CD8-positive, alpha-beta memory T cell (primary cell): ENCODE measurements at regions not wholly inside any gene's neighbourhood (a gene's known extent, or its start where the extent isn't known, plus 50 kb on each side); places are given as distances from the start of the nearest gene placed in this dataset.

Experiments used
- CTCF ChIA-PET: fragments of 350-600 bp; sonication (Branson Sonifier 250); formaldehyde crosslinking; loops from one replicate; lab custom pipeline; 2021; ENCODE audit warnings: antibody characterized with exemption; lab: Charles Lee
- POLR2A ChIA-PET: fragments of 350-600 bp; sonication (Branson Sonifier 250); formaldehyde crosslinking; loops from one replicate; lab custom pipeline; 2021; ENCODE audit warnings: antibody characterized with exemption; lab: Charles Lee
- DNase-seq, 5 donors: peaks; one replicate each; pipeline versions ENCODE4 v3.0.0 to v3.0.0-alpha.2; 2020 to 2022; ENCODE audit warnings: mixed read lengths in 1 of 5
- H3K27ac ChIP-seq: one replicate; pipeline ENCODE4 v1.7.0; 2013; ENCODE audit warnings: low read depth, mild to moderate bottlenecking, low read length, moderate library complexity
- H3K27me3 ChIP-seq: 2 replicates; pipeline ENCODE4 v1.7.0; 2013; ENCODE audit warnings: low read length, mild to moderate bottlenecking; ENCODE audit not compliant: insufficient read depth, poor library complexity, severe bottlenecking
- H3K36me3 ChIP-seq: 2 replicates; pipeline ENCODE4 v1.7.0; 2013; ENCODE audit warnings: mild to moderate bottlenecking, low read length, moderate library complexity; ENCODE audit not compliant: insufficient read depth
- H3K4me1 ChIP-seq: 2 replicates; pipeline ENCODE4 v1.7.0; 2013; ENCODE audit warnings: mild to moderate bottlenecking, low read length, moderate library complexity; ENCODE audit not compliant: insufficient read depth
- H3K4me3 ChIP-seq: 2 replicates; pipeline ENCODE4 v1.7.0; 2013; ENCODE audit warnings: mild to moderate bottlenecking, low read length
- H3K9me3 ChIP-seq: 2 replicates; pipeline ENCODE4 v1.7.0; 2013; ENCODE audit warnings: mild to moderate bottlenecking, low read length
- H3K27ac Mint-ChIP-seq, 8 donors: one replicate each; pipeline ENCODE4 v1.8.0; 2020 to 2021; ENCODE audit warnings: mixed read lengths in 8 of 8, mild to moderate bottlenecking in 6 of 8, inconsistent platforms in 3 of 8, moderate library complexity in 3 of 8
- H3K27me3 Mint-ChIP-seq, 2 donors: one replicate each; pipeline ENCODE4 v1.8.0; 2020 to 2021; ENCODE audit warnings: mixed read lengths in 2 of 2, mild to moderate bottlenecking in 1 of 2, moderate library complexity in 1 of 2
- H3K36me3 Mint-ChIP-seq, 3 donors: one replicate each; pipeline ENCODE4 v1.8.0; 2020 to 2021; ENCODE audit warnings: mixed read lengths in 3 of 3, inconsistent platforms in 1 of 3, mild to moderate bottlenecking in 1 of 3
- H3K4me1 Mint-ChIP-seq, 3 donors: one replicate each; pipeline ENCODE4 v1.8.0; 2020 to 2021; ENCODE audit warnings: mixed read lengths in 3 of 3, inconsistent platforms in 1 of 3, mild to moderate bottlenecking in 1 of 3
- H3K4me3 Mint-ChIP-seq, 7 donors: one replicate each; pipeline ENCODE4 v1.8.0; 2020 to 2021; ENCODE audit warnings: mixed read lengths in 7 of 7, mild to moderate bottlenecking in 6 of 7, moderate library complexity in 4 of 7, inconsistent platforms in 2 of 7
- H3K9me3 Mint-ChIP-seq, 5 donors: one replicate each; pipeline ENCODE4 v1.8.0; 2020 to 2022; ENCODE audit warnings: mixed read lengths in 5 of 5, mild to moderate bottlenecking in 3 of 5, moderate library complexity in 2 of 5, inconsistent platforms in 1 of 5

DNA sequence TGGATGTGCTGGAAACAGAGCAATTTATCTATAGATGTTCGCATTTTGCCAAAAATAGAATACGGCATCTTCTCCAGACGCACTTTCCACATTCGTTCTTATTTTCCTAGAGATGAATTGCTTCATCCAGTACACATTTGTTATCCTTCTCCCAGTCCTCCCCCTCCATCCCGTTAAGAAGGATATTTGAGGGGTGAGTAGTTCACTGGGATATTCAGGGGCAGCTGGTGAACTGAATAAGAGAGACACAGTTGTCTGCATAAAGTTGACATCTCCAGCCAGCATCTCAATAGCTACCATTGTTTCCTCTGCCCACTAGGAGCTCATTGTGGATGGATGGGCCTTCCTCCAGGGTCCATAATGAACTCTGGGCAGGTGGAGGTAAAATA, 456.8 kb upstream of the NRP1 start:
- H3K4me3 Mint-ChIP-seq = no peak overlapping the region
- H3K36me3 Mint-ChIP-seq = no peaks in the 10 kb centered on the region
- H3K9me3 ChIP-seq = no peaks in the 10 kb centered on the region
- no peak overlapping the region for H3K27ac ChIP-seq
- no peak for DNase-seq
- no peaks in the 10 kb centered on the region for H3K36me3 ChIP-seq
- no peaks in the 10 kb centered on the region for H3K27me3 Mint-ChIP-seq
- no peaks in the 10 kb centered on the region for H3K4me1 ChIP-seq
- CTCF ChIA-PET = no interaction called here
- H3K27ac Mint-ChIP-seq = no peak overlapping the region
- H3K9me3 Mint-ChIP-seq = no peaks in the 10 kb centered on the region
- no peaks in the 10 kb centered on the region for H3K27me3 ChIP-seq
- POLR2A ChIA-PET = no interaction called here
- no peaks in the 10 kb centered on the region for H3K4me1 Mint-ChIP-seq
- H3K4me3 ChIP-seq = no peak overlapping the region

DNA sequence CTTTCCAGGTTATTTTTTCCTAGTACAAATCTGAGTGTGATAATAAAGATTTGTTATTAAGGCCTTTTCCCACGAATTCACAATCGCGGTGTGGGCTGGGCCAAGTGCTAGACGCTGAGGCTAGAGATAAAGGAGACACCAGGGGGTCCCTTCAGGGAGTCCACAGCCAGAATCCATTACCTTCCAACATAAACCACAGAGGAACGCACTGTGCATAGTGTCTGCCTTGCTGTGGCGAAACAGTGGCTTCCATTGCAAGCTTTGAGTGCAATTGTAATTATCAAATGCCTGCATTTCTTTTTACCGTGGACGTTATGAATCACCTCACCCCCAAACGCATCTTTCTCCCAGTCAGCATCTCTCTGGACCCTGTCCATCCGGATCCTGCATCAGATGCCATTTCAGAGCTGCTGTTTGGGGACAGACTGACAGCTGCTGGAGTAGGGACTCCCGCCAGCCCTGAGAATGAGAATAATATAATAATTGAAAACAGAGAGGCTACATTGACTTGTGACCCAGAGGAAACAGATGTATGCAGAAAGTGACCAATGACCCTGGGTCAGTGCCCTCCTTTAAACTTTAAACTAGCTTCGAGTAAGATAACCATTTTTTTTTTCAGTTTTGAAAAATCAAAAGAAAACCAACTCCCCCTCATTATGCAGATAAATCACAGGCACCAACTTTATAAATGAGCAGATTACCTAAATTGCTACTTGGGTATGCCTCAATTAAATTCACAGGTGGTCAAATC, 456.2 kb upstream of the NRP1 start:
- Histone ChIP-seq H3K27ac (no peak overlapping the region), H3K4me1 (no peaks in the 10 kb centered on the region), H3K36me3 (no peaks in the 10 kb centered on the region), H3K4me3 (no peak overlapping the region), H3K27me3 (no peaks in the 10 kb centered on the region), H3K9me3 (no peaks in the 10 kb centered on the region)
- no peak overlapping the region for H3K27ac Mint-ChIP-seq
- no peaks in the 10 kb centered on the region for H3K36me3 Mint-ChIP-seq
- POLR2A ChIA-PET = no interaction called here
- H3K4me3 Mint-ChIP-seq = no peak overlapping the region
- no peaks in the 10 kb centered on the region for H3K27me3 Mint-ChIP-seq
- no peak for DNase-seq
- no peaks in the 10 kb centered on the region for H3K9me3 Mint-ChIP-seq
- no peaks in the 10 kb centered on the region for H3K4me1 Mint-ChIP-seq
- CTCF ChIA-PET = no interaction called here

DNA sequence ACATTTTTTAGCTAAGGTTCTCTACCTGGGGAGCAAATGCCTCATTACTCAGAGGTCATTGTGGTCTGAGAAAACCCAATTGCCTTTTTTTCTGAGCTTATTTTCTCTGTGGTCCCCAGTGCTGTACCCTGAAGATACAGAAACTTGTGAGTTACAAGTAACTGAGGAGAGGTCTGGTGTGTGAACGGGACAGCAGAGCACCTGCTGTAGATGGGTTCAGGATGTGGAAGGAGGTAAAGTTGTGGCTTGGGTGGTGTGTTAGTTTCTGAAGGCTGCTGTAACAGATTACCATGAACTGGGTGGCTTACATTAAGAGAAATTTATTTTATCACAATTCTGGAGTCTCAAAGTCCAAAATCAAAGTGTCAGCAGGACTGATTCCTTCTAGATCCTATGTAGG, 449.1 kb upstream of the NRP1 start:
- Histone ChIP-seq H3K27ac (no peak overlapping the region), H3K4me3 (no peak overlapping the region), H3K27me3 (no peaks in the 10 kb centered on the region), H3K4me1 (no peaks in the 10 kb centered on the region), H3K36me3 (no peaks in the 10 kb centered on the region), H3K9me3 (no peaks in the 10 kb centered on the region)
- Mint-ChIP-seq H3K27ac (no peak overlapping the region), H3K9me3 (peaks cover 0 to 2% (median 0%) of the 10 kb centered on the region in 5 donors), H3K36me3 (no peaks in the 10 kb centered on the region), H3K4me1 (no peaks in the 10 kb centered on the region), H3K27me3 (peaks cover 0 to 3% of the 10 kb centered on the region in 2 donors), H3K4me3 (no peak overlapping the region)
- ChIA-PET CTCF (interaction anchor here (0.8 kb wide), 1 partner anchor 11 kb away, joined by 3 read pairs; no protein-coding TSS in a partner anchor), POLR2A (no interaction called here)
- DNase-seq = no peak

DNA sequence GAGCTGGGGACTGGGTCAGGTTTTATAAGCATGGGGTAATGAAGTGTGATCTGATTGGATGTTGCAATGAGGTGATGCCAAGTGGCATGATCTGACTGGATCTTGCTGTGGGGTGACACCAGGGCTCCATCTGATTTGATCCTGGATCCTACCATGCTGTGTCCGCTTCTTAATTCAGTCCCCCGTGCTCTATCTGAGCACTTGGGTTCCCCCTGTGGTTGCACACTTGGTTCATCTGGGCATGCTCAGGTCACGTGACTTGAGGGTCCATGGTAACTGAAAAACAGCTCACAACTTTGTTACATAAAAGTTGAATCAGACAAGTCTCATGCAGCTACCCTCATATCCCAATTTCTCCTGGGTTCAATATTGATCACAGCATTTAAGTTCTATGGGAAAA, 448.6 kb upstream of the NRP1 start:
- Histone ChIP-seq H3K27ac (no peak overlapping the region), H3K4me1 (no peaks in the 10 kb centered on the region), H3K36me3 (no peaks in the 10 kb centered on the region), H3K27me3 (no peaks in the 10 kb centered on the region), H3K4me3 (no peak overlapping the region), H3K9me3 (no peaks in the 10 kb centered on the region)
- no peak for DNase-seq
- H3K36me3 Mint-ChIP-seq = no peaks in the 10 kb centered on the region
- H3K4me1 Mint-ChIP-seq = no peaks in the 10 kb centered on the region
- ChIA-PET CTCF (interaction anchor here (0.8 kb wide), 1 partner anchor 10 kb away, joined by 3 read pairs; no protein-coding TSS in a partner anchor), POLR2A (no interaction called here)
- H3K4me3 Mint-ChIP-seq = no peak overlapping the region
- peaks cover 0 to 3% of the 10 kb centered on the region in 2 donors for H3K27me3 Mint-ChIP-seq
- H3K9me3 Mint-ChIP-seq = peaks cover 0 to 2% (median 0%) of the 10 kb centered on the region in 5 donors
- H3K27ac Mint-ChIP-seq = no peak overlapping the region

DNA sequence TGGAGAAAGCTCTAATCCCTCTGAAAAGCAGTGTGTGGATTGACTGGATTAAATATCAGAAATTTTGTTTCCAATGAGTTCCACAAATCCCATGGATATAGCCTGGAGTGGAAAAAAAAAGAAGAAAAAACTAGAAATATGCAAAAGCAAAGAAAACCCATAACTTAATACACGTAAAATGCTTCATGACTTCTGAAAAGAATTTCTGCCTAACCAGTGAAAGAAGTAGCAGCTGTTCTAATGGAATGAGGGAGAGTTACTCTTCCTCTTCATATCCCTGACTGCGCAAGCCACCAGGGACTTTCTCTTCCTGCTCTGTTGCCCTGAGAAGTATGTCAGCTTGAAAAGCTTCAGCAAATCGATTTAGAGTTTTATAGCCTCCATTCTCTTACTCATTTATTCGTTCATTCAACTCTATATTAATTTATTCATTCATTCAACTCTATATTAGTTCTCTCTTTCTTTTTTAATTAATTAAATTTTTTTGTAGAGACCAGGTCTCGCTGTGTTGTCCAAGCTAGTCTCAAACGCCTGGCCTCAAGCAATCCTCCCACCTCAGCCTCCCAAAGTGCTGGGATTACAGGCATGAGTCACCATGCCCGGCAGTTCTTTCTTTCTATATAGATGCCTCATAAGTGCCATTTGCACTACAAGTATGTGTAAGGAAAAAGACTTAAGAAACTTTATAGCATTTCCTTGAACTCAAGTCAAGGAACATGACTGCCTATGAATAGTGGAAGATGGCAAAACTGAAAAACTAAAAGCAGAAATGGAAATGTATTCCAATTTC, 447.3 kb upstream of the NRP1 start:
- Histone ChIP-seq H3K4me3 (no peak overlapping the region), H3K27me3 (no peaks in the 10 kb centered on the region), H3K27ac (no peak overlapping the region), H3K36me3 (no peaks in the 10 kb centered on the region), H3K9me3 (no peaks in the 10 kb centered on the region), H3K4me1 (no peaks in the 10 kb centered on the region)
- H3K4me3 Mint-ChIP-seq = no peak overlapping the region
- ChIA-PET CTCF (no interaction called here), POLR2A (no interaction called here)
- H3K36me3 Mint-ChIP-seq = no peaks in the 10 kb centered on the region
- H3K27me3 Mint-ChIP-seq = peaks cover 0 to 3% of the 10 kb centered on the region in 2 donors
- H3K4me1 Mint-ChIP-seq = no peaks in the 10 kb centered on the region
- no peak overlapping the region for H3K27ac Mint-ChIP-seq
- DNase-seq = no peak
- peaks cover 0 to 2% (median 0%) of the 10 kb centered on the region in 5 donors for H3K9me3 Mint-ChIP-seq

DNA sequence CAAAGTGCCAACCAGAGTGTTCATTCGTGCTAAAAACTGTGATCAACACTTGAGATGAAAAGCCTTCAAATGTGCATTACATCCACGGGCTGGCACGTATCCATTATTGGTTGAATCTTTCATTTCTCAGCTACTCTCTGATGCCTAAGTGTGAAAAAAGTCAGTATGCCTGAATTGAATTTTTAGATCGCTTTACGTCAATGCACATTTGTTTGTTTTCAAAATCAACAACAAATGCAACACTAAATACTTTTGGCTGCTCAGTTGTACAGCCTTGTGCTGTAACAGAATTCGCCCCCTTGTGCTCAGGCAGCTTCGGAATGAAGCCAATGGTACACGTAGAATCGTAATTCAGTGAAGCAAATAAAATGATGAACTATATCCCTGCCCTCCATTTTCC, 446.5 kb upstream of the NRP1 start:
- peaks cover 0 to 4% (median 0%) of the 10 kb centered on the region in 5 donors for H3K9me3 Mint-ChIP-seq
- no peak overlapping the region for H3K4me3 Mint-ChIP-seq
- Histone ChIP-seq H3K4me3 (no peak overlapping the region), H3K9me3 (no peaks in the 10 kb centered on the region), H3K27me3 (no peaks in the 10 kb centered on the region), H3K4me1 (no peaks in the 10 kb centered on the region), H3K27ac (no peak overlapping the region), H3K36me3 (no peaks in the 10 kb centered on the region)
- DNase-seq = no peak
- CTCF ChIA-PET = no interaction called here
- no peak overlapping the region for H3K27ac Mint-ChIP-seq
- no peaks in the 10 kb centered on the region for H3K4me1 Mint-ChIP-seq
- peaks cover 0 to 3% of the 10 kb centered on the region in 2 donors for H3K27me3 Mint-ChIP-seq
- H3K36me3 Mint-ChIP-seq = no peaks in the 10 kb centered on the region
- POLR2A ChIA-PET = no interaction called here

DNA sequence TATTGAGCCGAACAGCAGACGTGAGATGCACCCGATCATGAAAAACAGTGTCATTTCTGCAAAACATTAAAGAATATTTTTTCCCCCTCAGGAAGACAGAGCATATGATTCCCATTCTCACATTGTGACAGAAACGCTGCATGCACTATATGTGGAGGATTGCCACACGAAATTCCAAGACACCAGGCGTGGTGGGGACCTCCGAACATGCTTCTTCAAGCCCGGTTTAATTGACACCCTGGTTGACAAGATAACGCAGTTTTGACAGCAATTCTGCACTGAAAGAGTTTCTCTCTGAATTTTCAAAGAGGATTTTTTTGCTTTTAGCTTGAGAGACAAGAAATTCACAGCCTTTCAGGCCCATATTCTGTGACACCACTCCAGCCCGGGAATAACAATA, 442.8 kb upstream of the NRP1 start:
- Mint-ChIP-seq H3K27me3 (peaks cover 0 to 3% of the 10 kb centered on the region in 2 donors), H3K36me3 (no peaks in the 10 kb centered on the region), H3K9me3 (peaks cover 0 to 5% (median 0%) of the 10 kb centered on the region in 5 donors), H3K4me3 (no peak overlapping the region), H3K4me1 (peaks cover 0 to 7% (median 4%) of the 10 kb centered on the region in 3 donors), H3K27ac (no peak overlapping the region)
- ChIA-PET CTCF (no interaction called here), POLR2A (no interaction called here)
- H3K9me3 ChIP-seq = no peaks in the 10 kb centered on the region
- DNase-seq = no peak
- no peaks in the 10 kb centered on the region for H3K27me3 ChIP-seq
- no peaks in the 10 kb centered on the region for H3K36me3 ChIP-seq
- no peak overlapping the region for H3K4me3 ChIP-seq
- H3K4me1 ChIP-seq = no peaks in the 10 kb centered on the region
- no peak overlapping the region for H3K27ac ChIP-seq

DNA sequence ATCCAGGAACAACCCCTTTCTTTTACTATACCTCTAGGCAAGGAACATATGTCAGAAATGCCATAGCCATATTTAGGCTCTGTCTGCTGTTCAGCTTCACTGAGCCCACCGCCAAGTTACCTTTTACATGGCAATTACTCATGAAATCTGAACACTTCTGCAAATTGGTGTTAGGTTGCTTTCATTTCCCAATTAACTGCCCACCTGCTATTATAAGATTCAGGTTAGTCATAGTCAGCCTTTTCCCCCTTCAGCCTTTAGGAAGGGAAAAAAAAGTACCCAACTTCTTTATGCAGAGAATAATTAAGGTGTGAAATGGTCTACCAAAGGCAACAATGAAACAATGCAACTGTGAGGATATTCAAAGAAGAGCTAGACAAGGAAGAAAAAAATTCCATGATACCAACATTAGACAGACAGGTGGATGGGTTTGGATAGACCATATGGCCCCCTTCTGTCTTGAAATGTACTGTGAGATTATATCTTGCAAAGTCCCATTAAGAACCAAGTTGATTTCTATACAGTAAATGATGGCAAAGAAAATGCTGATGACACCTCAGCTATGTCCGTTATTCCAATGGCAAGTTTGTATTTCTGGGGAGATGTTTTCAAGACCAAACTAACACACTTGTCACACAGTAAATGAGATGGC, 442.1 kb upstream of the NRP1 start:
- ChIA-PET CTCF (interaction anchor here (1.3 kb wide), 1 partner anchor 9 kb away, joined by 3 read pairs; no protein-coding TSS in a partner anchor), POLR2A (no interaction called here)
- Mint-ChIP-seq H3K27ac (no peak overlapping the region), H3K9me3 (peaks cover 0 to 5% (median 0%) of the 10 kb centered on the region in 5 donors), H3K4me3 (no peak overlapping the region), H3K27me3 (peaks cover 0 to 3% of the 10 kb centered on the region in 2 donors), H3K36me3 (no peaks in the 10 kb centered on the region), H3K4me1 (peaks cover 0 to 7% (median 4%) of the 10 kb centered on the region in 3 donors)
- Histone ChIP-seq H3K4me1 (no peaks in the 10 kb centered on the region), H3K4me3 (no peak overlapping the region), H3K9me3 (no peaks in the 10 kb centered on the region), H3K27me3 (no peaks in the 10 kb centered on the region), H3K36me3 (no peaks in the 10 kb centered on the region), H3K27ac (no peak overlapping the region)
- no peak for DNase-seq
